SH-SY5Y (cell line): ENCODE measurements at regions not wholly inside any gene's neighbourhood (a gene's known extent, or its start where the extent isn't known, plus 50 kb on each side); places are given as distances from the start of the nearest gene placed in this dataset.

Experiments
- GATA2 ChIP-seq: IDR thresholded peaks from 2 replicates; pipeline ENCODE4 v1.6.1; 2011; ENCODE audit warnings: mild to moderate bottlenecking, low read depth, low read length
- GATA3 ChIP-seq: IDR thresholded peaks from 2 replicates; pipeline ENCODE4 v1.6.1; 2011; ENCODE audit warnings: low read depth, mild to moderate bottlenecking, low read length, moderate library complexity

- TF ChIP-seq GATA3 (no peak), GATA2 (no peak)
Observed at GRCh38 chr9:105911104-105911911, 217.0 kb downstream of the TMEM38B start.
